ENCODE measurements at regions not wholly inside any gene's neighbourhood (a gene's known extent, or its start where the extent isn't known, plus 50 kb on each side); places are given as distances from the start of the nearest gene placed in this dataset.

DNA sequence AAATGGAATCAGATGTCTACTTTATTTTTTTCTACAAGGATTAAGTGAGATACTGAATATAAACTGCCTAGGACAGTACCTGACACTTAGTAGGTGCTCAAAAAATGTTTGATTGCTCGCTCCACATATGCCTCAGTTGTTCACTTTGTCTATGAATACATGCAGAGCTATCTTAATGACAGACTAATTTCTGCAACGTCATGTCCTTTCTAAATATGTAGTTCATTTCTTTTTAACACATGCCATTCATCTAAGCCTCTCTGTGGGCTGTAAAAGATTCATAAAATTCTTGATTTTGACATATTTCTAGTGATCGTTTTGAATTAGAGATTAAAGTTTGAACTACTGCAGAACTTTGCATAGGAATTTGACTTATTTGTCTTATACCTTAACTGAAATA, 176.3 kb upstream of the STXBP6 start:
- TF ChIP-seq, protein P1, sequence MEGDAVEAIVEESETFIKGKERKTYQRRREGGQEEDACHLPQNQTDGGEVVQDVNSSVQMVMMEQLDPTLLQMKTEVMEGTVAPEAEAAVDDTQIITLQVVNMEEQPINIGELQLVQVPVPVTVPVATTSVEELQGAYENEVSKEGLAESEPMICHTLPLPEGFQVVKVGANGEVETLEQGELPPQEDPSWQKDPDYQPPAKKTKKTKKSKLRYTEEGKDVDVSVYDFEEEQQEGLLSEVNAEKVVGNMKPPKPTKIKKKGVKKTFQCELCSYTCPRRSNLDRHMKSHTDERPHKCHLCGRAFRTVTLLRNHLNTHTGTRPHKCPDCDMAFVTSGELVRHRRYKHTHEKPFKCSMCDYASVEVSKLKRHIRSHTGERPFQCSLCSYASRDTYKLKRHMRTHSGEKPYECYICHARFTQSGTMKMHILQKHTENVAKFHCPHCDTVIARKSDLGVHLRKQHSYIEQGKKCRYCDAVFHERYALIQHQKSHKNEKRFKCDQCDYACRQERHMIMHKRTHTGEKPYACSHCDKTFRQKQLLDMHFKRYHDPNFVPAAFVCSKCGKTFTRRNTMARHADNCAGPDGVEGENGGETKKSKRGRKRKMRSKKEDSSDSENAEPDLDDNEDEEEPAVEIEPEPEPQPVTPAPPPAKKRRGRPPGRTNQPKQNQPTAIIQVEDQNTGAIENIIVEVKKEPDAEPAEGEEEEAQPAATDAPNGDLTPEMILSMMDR (IDR thresholded peaks at IDR 0.05): no peak
- no peak for TF ChIP-seq POLR2A (IDR thresholded peaks at IDR 0.05)
- no peak for DNase-seq (ENCODE audit: low spot score in 2 of 2)
- no peaks in the 10 kb centered on the region for H3K27me3 ChIP-seq
- no peak overlapping the region for H3K4me3 ChIP-seq
- H3K27ac ChIP-seq: no peak overlapping the region
- no peaks in the 10 kb centered on the region for H3K36me3 ChIP-seq
- H3K4me1 ChIP-seq: no peaks in the 10 kb centered on the region
- WGBS, 2 donors: 58 to 66% methylated on average over 3 of the region's 3 CpGs
- H3K9me3 ChIP-seq: no peaks in the 10 kb centered on the region

DNA sequence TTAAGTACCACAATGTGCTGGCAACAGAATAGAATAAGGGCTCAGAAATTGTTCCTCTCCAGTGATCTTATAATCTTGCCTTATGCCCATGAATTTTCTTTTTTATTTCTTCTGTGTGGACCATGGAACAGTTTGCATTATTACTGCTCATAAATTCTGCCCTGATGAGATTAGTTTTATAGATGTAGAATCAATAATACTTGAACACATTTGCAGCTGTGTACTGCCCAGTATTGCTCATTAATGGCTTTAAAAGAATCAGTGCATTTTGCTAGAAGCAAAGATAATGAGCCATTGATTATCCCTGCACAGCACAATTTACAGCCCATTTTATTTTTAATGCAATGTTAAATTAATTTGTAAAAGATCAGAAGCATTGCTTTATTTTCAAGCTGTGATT, 172.3 kb upstream of the STXBP6 start:
- no peak for TF ChIP-seq POLR2A (IDR thresholded peaks at IDR 0.05)
- no peaks in the 10 kb centered on the region for H3K27me3 ChIP-seq
- no peak overlapping the region for H3K27ac ChIP-seq
- H3K4me3 ChIP-seq: no peak overlapping the region
- H3K9me3 ChIP-seq: no peaks in the 10 kb centered on the region
- no peak for DNase-seq (ENCODE audit: low spot score in 2 of 2)
- no peaks in the 10 kb centered on the region for H3K4me1 ChIP-seq
- no peaks in the 10 kb centered on the region for H3K36me3 ChIP-seq

DNA sequence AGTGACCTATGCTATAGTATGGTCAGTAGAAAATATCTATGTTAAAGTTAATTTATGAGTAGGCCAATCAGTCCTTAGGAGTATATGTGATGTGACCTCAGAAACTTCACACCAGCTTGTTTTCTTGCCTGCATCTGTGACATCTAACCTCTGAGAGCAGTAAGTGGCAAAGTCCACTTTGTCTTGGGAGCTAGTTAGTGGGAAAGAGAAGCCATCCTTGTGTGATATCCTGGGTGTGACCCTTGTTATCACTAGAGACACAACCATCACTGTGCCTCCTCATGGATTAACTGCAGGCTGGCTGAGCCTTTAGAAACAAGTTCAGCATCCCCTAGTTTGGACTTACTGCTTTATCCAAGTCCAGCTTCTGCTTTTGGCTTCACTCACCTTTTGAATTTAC, 170.6 kb upstream of the STXBP6 start:
- H3K36me3 ChIP-seq: no peaks in the 10 kb centered on the region
- H3K4me1 ChIP-seq: no peaks in the 10 kb centered on the region
- no peak for DNase-seq (ENCODE audit: low spot score in 2 of 2)
- TF ChIP-seq, protein P1 (IDR thresholded peaks at IDR 0.05): no peak
- TF ChIP-seq POLR2A (IDR thresholded peaks at IDR 0.05) (no peak), EP300 (IDR thresholded peaks at IDR 0.05) (no peak)
- H3K27ac ChIP-seq: no peak overlapping the region
- H3K9me3 ChIP-seq: no peaks in the 10 kb centered on the region
- H3K27me3 ChIP-seq: no peaks in the 10 kb centered on the region
- H3K4me3 ChIP-seq: no peak overlapping the region

DNA sequence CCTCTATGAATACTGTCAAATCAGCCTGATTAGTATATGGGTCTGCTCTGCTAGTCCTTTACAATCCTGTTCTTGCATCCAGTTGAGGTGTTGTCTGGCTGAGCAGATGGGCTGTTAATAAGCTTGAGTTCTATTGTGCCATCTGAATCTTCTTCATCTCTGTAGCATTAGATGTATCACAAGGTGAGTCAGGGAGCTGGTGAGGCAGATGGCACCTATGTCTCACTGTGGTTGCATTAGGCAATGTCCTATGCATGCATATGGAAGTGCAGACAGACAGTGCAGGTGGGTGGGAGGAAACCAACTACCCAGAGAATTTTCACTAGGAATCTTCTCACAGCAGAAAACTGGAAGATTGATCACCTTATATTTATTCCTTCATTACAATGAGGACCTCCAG, 165.7 kb upstream of the STXBP6 start:
- Histone ChIP-seq H3K27me3 (no peaks in the 10 kb centered on the region), H3K36me3 (no peaks in the 10 kb centered on the region), H3K9me3 (no peaks in the 10 kb centered on the region), H3K4me3 (no peak overlapping the region), H3K27ac (no peak overlapping the region), H3K4me1 (no peaks in the 10 kb centered on the region)
- TF ChIP-seq, protein P1 (IDR thresholded peaks at IDR 0.05): no peak
- TF ChIP-seq POLR2A (IDR thresholded peaks at IDR 0.05) (no peak), EP300 (IDR thresholded peaks at IDR 0.05) (no peak)
- DNase-seq (ENCODE audit: low spot score in 2 of 2): no peak

DNA sequence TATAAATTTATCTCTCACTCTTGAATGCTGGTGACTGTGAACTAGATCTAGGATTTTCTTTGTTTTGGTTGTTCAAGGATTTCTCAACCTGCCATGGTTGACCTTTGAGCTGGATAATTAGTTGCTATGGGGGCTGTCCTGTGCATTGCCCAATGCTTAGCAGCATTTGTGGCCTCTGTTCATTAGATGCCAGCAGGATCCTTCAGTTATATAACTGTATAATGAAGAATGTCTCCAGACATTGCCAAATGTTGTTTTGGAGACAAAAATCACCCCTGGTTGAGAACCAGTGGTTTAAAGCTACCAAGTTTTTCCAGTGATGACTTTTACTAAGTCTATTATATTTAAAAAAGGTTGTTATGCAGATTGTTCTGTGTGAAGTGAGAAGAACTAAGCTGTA, 147.9 kb upstream of the STXBP6 start:
- H3K27me3 ChIP-seq: no peaks in the 10 kb centered on the region
- H3K4me3 ChIP-seq: no peak overlapping the region
- no peak overlapping the region for H3K27ac ChIP-seq
- peaks cover 0 to 11% (median 0%) of the 10 kb centered on the region in 4 donors for H3K9me3 ChIP-seq
- TF ChIP-seq, protein P1 (IDR thresholded peaks at IDR 0.05): no peak
- TF ChIP-seq EP300 (IDR thresholded peaks at IDR 0.05) (no peak), POLR2A (IDR thresholded peaks at IDR 0.05) (no peak)
- DNase-seq (ENCODE audit: low spot score in 2 of 2): no peak
- no peaks in the 10 kb centered on the region for H3K4me1 ChIP-seq
- H3K36me3 ChIP-seq: no peaks in the 10 kb centered on the region

DNA sequence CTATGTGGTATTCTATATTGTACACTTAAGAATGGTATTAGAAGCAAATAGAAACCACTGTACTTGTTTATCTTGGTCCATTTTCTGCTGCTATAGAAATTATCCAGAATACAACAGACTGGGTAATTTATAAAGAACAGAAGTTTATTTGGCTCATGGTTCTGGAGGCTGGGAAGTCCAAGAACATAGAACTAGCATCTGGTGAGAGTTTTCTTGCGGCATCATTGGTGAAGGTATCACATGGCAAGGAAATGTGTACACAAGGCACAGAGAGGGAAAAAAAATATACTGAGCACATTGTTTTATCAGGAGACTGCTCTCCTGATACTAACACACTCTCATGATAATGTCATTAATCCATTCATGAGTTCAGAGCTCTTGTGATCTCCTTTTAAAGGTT, 130.3 kb upstream of the STXBP6 start:
- 89 to 96% methylated on average over 1 of the region's 1 CpG for WGBS, 2 donors
- DNase-seq (ENCODE audit: low spot score in 2 of 2): no peak

More for the DNA sequence above, 130.3 kb upstream of the STXBP6 start:
- Histone ChIP-seq H3K9me3 (peaks cover 0 to 28% (median 0%) of the 10 kb centered on the region in 4 donors), H3K4me3 (no peak overlapping the region), H3K27ac (no peak overlapping the region), H3K4me1 (peaks cover 0 to 7% (median 0%) of the 10 kb centered on the region in 4 donors), H3K27me3 (no peaks in the 10 kb centered on the region), H3K36me3 (no peaks in the 10 kb centered on the region)
- TF ChIP-seq EP300 (IDR thresholded peaks at IDR 0.05) (no peak), POLR2A (IDR thresholded peaks at IDR 0.05) (no peak)
- TF ChIP-seq, protein P1 (IDR thresholded peaks at IDR 0.05): no peak

All from tibial nerve (tissue), 4 donors.